SU-DHL-6 (cell line): ENCODE measurements at regions not wholly inside any gene's neighbourhood (a gene's known extent, or its start where the extent isn't known, plus 50 kb on each side); places are given as distances from the start of the nearest gene placed in this dataset.

Experiments used
- EZH2phosphoT487 ChIP-seq: fragments of 200-600 bp; sonication (generic), shearing (Covaris generic); conservative IDR thresholded peaks from 2 replicates; pipeline ENCODE4 v1.6.1; 2018; ENCODE audit warnings: mild to moderate bottlenecking, antibody characterized with exemption, low read length, moderate library complexity, mixed read lengths
- TF ChIP-seq, protein P1 (sequence below): fragments of 200-600 bp; sonication (generic); IDR thresholded peaks from one replicate; pipeline ENCODE4 v1.5.1; 2017; ENCODE audit warnings: antibody characterized with exemption, mild to moderate bottlenecking, low read length, moderate library complexity; ENCODE audit not compliant: insufficient read depth, poor library complexity, severe bottlenecking

DNA sequence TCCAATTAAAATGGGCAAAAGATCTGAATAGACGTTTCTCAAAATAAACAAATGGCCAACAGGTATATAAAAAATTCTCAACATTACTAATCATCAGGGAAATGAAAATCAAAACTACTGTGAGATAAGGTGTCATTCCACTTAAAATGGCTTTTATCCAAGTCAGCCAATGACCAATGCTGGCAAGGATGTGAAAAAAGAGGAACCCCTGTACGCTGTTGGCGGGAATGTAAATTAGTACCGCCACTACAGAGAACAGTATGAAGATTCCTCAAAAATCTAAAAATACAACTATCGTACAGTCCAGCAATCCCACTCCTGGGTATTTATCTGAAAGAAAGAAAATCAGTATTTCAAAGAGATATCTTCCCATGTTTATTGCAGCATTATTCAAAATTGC, 176.9 kb upstream of the STT3B start:
- TF ChIP-seq, protein P1, sequence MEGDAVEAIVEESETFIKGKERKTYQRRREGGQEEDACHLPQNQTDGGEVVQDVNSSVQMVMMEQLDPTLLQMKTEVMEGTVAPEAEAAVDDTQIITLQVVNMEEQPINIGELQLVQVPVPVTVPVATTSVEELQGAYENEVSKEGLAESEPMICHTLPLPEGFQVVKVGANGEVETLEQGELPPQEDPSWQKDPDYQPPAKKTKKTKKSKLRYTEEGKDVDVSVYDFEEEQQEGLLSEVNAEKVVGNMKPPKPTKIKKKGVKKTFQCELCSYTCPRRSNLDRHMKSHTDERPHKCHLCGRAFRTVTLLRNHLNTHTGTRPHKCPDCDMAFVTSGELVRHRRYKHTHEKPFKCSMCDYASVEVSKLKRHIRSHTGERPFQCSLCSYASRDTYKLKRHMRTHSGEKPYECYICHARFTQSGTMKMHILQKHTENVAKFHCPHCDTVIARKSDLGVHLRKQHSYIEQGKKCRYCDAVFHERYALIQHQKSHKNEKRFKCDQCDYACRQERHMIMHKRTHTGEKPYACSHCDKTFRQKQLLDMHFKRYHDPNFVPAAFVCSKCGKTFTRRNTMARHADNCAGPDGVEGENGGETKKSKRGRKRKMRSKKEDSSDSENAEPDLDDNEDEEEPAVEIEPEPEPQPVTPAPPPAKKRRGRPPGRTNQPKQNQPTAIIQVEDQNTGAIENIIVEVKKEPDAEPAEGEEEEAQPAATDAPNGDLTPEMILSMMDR, result no peak
- no peak for TF ChIP-seq EZH2phosphoT487
